ENCODE measurements at regions not wholly inside any gene's neighbourhood (a gene's known extent, or its start where the extent isn't known, plus 50 kb on each side); places are given as distances from the start of the nearest gene placed in this dataset.

DNA sequence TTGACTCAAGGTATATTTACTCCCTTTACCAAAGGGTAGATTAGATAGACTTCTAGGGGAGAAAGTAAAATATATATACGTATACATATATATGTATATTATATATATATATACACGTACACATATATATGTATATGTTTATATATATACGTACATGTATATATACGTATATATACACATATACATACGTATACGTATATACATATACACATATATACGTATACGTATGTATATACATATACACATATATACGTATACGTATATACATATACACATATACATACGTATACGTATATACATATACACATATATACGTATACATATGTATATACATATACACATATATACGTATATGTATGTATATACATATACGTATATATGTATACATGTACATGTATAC lies 430.5 kb upstream of the ANO3 start:
- no peak for DNase-seq

DNA sequence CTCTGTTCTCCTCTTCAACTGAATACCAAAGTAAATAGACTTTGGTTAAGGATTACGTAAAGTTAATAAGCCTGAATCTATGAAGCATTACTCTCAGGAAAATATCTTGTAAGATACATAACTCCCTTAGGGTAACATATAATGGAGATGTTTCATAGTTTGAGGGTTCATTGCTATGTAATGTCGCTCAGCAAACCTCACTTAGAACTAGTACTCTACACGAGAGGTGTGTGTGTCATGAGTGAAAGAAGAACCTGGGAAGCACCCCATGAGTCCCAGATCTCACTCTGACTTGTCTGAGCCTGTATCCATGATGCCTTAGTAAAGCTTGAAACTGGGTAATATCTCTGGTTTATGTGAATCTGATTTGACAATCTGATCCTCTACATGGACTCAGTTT lies 429.5 kb upstream of the ANO3 start:
- DNase-seq: no peak

GRCh38 chr11:25908726-25909125 lies 423.2 kb upstream of the ANO3 start:
- DNase-seq: no peak

- DNase-seq: peak; percentile 41
Observed at GRCh38 chr11:25910086-25910485, 421.8 kb upstream of the ANO3 start.

- DNase-seq: no peak
Observed at GRCh38 chr11:25920356-25920755, 411.6 kb upstream of the ANO3 start.

DNA sequence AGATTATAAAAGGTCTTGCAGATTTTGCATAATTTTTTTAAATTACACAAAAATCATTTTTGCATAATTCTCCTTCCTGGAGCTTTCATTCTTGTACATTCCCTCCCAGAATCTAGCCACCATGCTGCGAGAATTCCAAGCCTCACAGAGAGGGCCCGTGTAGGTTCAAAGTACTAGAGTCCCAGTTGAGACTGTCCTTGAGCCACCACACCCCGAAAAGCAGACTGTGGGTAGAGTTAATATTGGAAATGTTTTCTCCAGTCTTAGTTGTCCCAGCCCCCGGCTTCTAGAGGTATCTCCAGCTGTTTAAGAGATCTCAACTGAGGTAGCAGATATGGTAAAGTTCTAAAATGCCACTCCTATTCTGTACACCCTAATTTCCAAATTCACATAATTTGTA lies 407.3 kb upstream of the ANO3 start:
- DNase-seq: no peak

DNA sequence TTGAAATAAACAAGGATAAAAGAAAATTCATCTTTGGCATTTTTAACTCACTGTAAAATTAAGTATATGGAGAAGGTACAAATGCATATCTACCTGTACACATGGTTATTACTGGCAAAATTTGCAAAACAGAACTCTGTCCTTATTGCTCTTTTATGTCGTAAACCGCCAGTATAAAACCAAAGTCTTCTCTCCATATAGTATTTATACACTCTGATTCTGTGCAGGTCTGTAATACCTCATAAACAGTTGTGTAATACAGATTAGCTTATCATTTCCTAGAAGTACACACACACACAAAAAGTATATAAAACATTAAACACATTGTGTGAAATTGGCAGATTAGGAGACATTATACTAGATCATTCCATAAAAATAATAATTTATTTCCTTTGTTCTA lies 406.6 kb upstream of the ANO3 start:
- DNase-seq: no peak

DNA sequence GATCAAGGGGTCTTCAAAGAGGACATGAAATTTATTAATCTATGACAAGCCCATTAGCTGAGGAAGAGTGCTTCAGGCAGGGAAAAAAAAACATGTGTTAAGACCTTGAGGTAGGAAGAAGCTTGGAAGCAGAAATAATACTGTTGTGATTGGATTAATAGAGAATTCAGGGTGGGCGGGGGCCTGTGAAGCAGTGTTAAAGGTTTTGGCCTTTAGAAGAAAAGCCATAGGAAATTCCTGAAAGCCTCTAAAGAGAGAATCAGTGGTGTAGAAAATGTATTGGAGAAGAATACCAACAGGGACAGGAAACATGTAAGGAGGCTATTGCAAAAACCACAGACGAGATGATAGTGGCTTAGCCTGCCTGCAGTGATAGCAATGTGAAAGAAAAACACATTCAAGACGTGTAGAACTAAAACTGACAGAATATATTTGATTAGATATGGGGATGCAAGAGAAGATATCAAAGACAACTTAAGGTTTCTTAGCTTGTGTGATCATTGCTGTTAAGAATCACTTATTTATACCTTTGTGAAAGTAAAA lies 404.4 kb upstream of the ANO3 start:
- no peak for DNase-seq

- DNase-seq: no peak
Observed at GRCh38 chr11:25928076-25928475, 403.9 kb upstream of the ANO3 start.

GRCh38 chr11:25938952-25939351 lies 393.0 kb upstream of the ANO3 start:
- DNase-seq: no peak

DNA sequence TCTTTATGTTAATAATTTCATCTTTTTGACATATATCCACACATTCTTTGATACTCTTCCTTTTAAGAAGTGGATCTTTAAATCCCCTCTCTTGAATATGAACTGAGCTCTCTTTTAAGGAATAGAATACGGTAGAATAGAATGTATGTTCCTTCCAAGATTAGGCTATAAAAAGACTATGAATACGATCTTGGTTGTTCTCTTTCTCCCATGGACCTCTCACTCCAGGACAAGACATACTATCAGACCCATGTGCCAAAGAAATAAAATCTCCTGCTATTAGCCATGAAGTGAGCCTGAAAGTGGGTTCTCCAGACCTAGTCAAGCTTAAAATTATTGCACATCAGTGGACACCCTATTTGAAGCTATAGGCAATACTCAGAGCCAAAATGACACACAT lies 392.2 kb upstream of the ANO3 start:
- no peak for DNase-seq

DNA sequence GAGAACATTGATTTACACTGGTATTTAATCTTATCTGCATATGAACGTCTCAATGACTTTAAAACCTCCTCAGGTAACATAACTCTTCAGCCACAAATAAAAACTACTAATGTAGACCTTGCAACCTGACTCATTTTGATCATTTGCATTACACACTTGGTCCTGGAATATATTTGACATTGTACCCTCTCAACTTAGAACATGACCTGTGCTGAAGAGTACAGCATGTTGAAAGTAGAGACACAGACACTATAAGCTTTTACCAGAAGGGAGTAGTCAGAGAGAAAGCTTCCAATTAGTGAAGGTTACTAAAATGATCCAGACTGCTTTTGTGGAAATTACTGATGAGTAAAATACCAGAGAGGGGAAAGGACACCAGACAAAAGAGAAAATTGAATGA lies 390.6 kb upstream of the ANO3 start:
- no peak for DNase-seq

- DNase-seq: no peak
Observed at GRCh38 chr11:25943031-25943430, 388.9 kb upstream of the ANO3 start.

DNA sequence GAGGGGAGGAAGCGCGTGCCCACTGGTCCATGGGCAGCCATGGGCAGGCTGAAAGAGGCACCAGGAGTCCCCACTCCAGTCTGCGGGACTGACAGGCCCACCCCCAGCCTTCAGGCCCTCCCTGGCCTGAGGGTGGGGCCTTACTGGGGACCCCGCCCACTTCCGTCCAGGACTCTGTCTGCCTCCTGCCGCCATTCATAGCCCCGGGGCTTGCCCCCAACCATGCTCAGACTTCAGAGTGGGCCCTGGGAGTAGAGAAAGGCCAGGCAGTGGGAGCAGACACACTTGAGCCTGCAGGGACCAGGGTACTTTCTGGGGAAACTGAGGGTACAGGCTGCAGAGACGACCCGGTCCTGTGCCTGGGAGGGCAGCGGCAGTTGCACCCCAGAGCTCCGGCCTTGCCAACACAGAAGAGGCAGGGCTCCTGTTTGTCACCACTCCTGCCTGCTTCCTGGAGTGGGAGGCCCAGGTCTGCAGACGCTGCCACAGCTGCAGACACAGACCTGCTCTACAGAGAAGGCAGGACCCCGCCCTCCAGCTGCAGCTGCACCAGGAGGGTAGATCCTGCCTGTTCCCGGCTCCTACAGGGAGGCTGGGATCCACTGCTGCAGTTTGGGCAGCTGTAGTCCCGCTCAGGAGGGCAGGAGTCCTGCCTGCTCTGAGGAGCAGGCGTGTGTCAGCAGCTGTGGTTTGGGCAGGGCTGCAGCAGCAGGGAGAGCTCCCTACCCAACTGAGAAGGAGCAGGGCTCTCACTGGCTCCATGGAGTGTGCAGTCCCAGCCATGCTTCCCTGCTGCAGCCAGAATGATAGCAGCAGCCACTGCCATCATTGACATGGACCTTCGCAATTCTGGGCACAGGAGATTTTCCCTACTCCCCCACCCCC lies 387.9 kb upstream of the ANO3 start:
- no peak for DNase-seq

- DNase-seq: no peak
Observed at GRCh38 chr11:25949918-25950317, 382.0 kb upstream of the ANO3 start.

DNA sequence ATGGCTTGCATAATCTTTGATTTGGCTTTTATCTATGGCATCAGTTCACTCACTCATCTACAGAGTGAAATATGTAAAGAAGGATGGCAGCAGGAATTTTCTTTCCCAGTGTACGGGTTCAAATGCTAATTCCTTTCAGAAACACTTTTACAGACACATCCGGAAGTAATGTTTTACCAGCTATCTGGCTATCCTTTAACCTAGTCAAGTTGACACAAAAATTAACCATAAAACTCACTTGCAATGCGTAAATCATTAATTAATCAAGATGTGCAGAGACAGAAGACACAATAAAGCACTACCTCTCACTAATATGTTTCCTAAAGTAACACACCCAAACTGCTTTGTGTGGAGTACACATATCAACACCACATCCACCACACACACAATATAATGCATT lies 378.9 kb upstream of the ANO3 start:
- no peak for DNase-seq

- no peak for DNase-seq
Observed at GRCh38 chr11:25958045-25958444, 373.9 kb upstream of the ANO3 start.

- DNase-seq: no peak
Observed at GRCh38 chr11:25961539-25961938, 370.4 kb upstream of the ANO3 start.

DNA sequence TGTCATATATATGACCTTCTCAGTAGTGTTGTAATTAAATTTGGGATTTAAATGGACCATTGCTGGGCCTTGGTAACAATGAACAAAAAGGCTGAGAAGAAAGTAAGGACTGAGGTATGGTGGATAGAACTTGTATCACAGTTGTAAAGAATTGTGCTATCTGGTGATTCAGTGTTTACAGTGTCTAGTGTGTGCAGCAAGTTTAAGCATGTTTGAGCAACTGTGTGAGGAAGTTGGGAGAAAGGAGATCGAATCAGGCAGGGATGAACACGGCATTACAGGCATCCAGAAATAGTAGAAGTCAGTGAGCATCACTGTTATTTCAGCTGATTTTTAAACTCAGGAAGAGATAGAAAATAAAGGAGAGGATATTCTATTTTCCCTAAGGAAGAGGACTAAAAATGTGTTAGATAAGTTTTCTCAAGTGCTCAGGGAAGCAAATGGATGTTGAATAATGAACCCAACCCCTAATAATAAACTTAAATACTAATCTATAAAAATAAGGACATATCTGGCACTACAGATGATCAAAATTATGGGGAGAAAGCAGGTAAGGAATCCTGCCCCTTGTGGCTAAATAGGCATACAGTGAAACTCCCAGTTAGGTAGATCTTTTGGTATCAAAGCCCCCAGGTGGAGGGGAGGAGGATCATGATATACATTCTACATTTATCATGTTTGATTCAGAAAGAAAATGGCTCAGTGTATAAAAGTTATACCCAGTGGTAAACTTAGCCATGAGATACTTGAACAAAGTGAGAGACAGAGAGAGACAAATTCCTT lies 361.0 kb upstream of the ANO3 start:
- no peak for DNase-seq

GRCh38 chr11:25980091-25980490 lies 351.8 kb upstream of the ANO3 start:
- no peak for DNase-seq

DNA sequence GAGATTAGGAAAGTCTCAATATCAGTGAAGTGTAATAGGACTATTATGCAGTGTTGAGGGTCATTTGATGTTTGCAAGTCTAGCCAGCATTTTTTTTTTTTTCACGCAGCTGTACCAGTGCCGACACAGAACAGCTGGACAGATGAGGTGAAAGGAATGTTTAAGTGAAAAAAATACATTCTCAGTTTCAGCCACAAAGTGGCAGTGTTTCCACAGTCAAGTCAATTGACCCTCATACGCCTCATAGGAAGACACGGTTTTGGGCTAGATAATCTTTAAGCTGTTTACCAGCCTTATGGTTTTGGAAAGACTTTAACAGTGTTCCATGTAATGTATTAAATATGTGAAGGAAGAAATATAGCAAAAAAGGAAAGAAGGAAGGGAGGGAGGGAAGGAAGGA lies 349.9 kb upstream of the ANO3 start:
- peak; percentile 65 for DNase-seq

DNA sequence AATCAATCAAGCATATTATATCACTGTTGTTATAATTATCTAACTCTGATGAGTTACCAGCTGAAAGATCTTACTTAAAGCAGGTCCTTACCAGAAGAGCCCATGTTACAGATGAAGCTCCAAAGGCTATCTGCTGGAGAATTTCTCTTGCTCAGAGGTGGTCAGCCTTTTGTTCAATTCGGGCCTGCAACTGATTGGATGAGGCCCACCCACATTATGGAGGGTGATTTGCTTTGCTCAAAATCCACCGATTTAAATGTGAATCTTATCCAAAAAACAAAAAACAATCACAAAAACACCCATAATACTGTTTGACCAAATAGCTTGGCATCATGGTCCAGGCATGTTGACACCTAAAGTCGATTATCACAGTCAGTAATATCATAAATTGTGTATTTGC lies 348.6 kb upstream of the ANO3 start:
- no peak for DNase-seq

- no peak for DNase-seq
Observed at GRCh38 chr11:25988178-25988577, 343.8 kb upstream of the ANO3 start.

DNA sequence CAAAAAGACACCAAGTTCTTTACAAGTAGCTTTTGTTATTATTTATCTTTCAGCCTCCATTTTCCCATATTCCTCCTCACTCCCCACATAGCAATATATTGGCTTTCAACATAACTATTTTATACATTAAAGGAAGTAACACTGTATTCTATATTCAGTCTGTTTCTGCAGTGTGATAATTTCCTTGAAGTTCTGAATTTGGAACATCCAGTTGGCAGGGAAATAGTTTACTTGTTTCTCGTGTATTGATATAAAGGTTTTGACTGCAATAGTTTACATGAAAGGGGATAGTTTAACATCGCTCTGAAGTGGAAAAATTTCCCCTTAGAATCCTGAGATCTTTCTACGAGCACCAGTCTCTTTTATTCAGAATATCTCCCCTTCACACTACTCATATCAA lies 341.5 kb upstream of the ANO3 start:
- no peak for DNase-seq

All from fibroblast of skin of right biceps (primary cell).